GM12891 (cell line): ENCODE measurements at regions not wholly inside any gene's neighbourhood (a gene's known extent, or its start where the extent isn't known, plus 50 kb on each side); places are given as distances from the start of the nearest gene placed in this dataset.

Experiments
- POLR2A ChIP-seq: IDR thresholded peaks from 2 replicates; pipeline ENCODE4 v1.6.1; 2011; ENCODE audit warnings: low read depth, low read length, control low read depth
- POLR2AphosphoS5 ChIP-seq: IDR thresholded peaks from 2 replicates; pipeline ENCODE4 v1.6.1; 2011; ENCODE audit warnings: low read depth, low read length, control low read depth

DNA sequence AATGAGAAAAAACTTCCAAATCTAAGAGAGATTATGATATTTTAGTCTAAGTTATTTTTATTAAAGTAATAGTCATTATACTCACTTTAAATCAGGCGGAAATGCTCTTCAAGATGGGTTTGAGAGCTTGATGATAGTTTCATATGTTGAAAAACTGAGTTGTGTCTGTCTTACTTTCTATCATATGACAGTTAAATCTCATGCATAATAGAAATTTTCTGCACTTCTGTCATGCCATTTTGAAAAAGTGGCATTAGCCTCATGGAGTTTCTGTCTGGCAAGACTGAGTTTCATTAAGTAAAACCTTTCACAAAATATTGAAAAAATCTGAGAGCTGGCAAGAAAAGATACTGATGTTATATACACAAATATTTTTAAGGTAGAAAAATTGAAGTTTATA is 511.8 kb downstream of the EPHA3 start:
- no peak for TF ChIP-seq POLR2A
- no peak for TF ChIP-seq POLR2AphosphoS5
